GM21717 (cell line): ENCODE measurements at regions not wholly inside any gene's neighbourhood (a gene's known extent, or its start where the extent isn't known, plus 50 kb on each side); places are given as distances from the start of the nearest gene placed in this dataset.

Source experiments
- ATAC-seq: cut with Tn5 transposase; IDR thresholded peaks from one replicate; pipeline ENCODE4 v1.9.1; 2021; ENCODE audit warnings: mild to moderate bottlenecking, moderate library complexity; ENCODE audit not compliant: unreplicated experiment

DNA sequence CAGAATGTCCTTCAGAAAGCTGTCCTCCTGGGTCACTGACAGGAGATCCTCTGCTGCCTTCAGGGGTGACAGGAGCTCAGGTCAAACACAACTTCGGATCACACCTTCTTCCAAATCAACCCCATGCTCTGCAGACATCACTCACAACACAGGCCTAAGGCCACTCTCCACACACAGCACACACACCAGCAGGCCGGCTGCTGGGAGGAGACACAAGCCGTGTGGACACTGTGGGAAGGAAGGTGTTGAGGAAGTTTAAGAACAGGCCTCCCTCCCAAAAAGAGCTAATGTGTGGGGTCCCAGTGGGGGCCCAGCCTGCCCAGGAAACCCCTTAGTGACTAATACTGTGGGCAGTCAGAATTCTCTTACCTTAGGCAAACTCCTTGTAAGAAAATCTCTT, 290.3 kb upstream of the ID2 start:
- ATAC-seq: no peak

DNA sequence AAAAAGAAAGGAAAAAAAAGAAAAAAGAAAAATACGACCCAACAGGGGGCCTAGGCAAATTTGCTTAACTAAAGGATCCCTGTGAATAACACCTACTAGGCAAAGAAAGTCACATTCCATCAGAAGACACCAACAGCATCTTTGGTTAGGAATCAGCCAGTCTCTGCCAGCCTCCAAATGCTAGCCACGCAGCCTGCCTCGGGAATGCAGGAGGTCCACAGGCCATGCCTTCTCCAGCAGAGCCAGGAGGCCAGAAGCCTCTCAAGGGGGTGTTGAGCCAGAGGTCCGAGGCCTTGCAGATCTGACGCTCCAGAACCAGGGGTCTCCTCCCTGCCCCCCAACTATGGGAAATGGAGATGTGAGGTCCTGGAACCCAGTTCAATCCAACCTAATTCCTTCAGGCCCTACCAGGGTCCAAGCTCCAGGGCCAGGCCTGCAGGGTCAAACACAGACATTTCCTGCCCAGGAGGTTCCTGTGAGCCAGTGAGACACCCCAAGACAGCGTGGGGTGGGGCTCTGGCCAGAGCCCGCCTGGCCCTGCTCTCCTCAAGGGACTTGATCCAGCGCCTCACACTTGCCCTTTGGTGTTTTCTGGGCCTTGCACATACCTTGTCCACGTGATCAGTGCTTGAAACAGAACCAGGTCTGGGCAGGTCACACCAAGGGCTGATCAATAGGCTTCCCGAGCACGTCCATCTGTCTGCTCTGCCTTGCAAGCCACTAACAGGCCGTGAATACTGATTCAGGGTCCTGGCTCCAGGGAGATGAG, 289.6 kb upstream of the ID2 start:
- ATAC-seq: no peak

DNA sequence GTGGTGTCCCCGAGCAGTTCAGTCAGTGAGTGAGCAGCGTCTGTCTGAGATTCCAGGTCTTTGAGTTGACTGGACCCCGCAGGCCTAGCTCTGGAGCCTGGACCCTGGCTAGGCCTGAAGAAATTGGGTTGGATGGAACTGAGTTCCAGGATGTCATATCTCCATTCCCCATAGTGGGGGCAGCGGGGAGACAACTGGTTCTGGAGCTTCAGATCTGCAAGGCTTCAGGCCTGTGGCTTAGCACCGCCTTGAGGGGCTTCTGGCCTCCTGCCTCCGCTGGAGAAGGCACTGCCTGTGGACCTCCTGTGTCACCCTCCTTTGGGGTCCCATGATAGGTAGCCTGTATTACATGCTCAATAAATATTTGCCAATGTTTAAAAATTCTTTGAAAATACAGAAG, 288.4 kb upstream of the ID2 start:
- no peak for ATAC-seq

GRCh38 chr2:8394131-8394530, 287.7 kb upstream of the ID2 start:
- ATAC-seq: no peak

GRCh38 chr2:8394569-8395359, 287.1 kb upstream of the ID2 start:
- no peak for ATAC-seq

DNA sequence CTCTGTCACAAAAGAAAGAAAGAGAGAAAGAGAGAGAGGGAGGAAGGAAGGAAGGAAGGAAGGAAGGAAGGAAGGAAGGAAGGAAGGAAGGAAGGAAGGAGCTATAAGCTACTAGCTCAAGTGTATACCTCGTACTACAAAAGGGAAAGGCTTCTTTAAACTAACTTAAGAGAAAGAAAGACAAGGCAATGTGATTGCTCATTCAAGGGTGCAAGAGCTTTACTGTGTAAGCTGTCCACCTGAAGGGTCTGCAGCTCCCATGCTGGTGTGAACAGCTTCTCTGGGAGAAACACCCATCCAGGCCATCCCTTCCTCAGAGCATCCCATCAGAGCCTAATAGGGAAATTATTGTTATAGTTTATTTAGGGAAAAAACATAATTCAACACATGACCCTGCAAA, 286.1 kb upstream of the ID2 start:
- ATAC-seq: no peak

GRCh38 chr2:8398040-8398668, 283.7 kb upstream of the ID2 start:
- no peak for ATAC-seq

DNA sequence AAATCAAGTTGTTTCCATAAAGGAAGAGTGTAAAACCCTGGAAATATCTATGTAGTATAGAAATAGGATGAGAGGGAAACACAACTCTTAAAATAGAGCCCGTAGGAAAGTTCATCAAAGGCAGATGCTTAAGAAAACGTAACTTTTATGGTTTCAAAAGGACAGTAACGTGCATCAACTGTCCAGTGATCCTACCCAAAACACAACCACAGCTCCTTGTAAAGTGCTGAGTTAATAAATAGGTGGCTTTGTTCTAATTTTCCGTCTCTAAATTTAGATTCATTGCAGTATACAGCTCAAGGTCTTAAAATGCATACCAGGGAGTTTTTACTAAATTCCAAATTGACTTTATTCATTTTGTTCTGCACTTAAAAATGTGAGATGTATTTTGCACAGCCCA, 282.1 kb upstream of the ID2 start:
- ATAC-seq: no peak

GRCh38 chr2:8400196-8400595, 281.7 kb upstream of the ID2 start:
- no peak for ATAC-seq

DNA sequence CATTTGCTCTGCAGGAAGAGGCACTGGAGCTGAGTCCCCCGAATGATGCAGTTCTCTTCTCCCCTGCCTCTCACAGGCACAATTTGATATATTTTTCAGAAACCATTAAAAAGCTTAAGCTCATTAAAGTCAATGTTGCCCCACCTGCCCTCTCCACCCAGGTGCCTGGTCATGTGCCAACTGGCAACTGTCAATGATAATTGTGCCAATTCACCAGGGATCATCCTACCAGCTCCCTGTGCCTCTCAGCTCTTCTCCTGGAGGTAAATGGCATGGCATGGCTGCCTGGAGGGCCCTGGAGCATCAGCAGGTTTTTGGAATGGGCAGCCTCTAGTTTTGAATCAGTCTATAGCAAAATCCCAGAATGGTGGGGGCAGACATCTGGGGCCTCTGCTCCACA, 279.6 kb upstream of the ID2 start:
- no peak for ATAC-seq

- no peak for ATAC-seq
Observed at GRCh38 chr2:8403876-8404275, 278.0 kb upstream of the ID2 start.

DNA sequence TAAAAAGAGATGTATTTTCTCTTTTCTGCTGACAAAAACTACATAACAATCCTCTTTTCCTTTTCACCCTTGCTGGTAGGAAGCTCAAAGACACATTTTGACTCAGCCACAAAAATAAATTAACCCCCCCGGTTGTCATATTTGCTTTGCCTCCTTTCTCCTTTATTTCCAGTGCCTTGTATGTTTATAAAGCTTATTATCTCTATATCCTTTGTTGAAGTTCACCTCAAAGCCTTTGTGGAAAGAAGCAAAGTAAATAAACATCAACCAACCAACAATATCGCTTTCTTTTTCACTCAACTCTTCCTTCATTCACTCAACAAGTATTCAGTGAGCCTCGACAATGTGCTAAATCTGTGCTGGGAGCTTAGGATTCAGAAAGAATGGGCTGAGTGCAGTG, 276.5 kb upstream of the ID2 start:
- ATAC-seq: no peak

GRCh38 chr2:8406271-8406670, 275.6 kb upstream of the ID2 start:
- no peak for ATAC-seq

DNA sequence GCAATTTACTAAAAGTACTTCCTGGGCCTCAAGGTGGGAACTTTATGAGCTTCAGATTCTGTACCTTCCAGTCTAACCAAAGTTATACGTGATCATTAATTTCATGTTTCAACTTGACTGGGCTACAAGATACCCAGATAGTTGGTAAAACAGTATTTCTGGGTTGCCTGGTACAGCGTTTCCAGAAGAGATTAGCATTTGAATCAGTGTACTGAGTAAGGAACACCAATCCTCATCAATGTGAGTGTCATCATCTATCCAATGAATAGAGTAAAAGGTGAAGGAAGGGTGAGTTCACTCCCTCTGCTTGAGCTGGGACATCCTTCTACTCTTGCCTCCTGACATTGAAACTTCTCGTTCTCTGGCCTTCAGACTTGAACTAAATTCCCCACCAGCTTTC, 274.5 kb upstream of the ID2 start:
- no peak for ATAC-seq

DNA sequence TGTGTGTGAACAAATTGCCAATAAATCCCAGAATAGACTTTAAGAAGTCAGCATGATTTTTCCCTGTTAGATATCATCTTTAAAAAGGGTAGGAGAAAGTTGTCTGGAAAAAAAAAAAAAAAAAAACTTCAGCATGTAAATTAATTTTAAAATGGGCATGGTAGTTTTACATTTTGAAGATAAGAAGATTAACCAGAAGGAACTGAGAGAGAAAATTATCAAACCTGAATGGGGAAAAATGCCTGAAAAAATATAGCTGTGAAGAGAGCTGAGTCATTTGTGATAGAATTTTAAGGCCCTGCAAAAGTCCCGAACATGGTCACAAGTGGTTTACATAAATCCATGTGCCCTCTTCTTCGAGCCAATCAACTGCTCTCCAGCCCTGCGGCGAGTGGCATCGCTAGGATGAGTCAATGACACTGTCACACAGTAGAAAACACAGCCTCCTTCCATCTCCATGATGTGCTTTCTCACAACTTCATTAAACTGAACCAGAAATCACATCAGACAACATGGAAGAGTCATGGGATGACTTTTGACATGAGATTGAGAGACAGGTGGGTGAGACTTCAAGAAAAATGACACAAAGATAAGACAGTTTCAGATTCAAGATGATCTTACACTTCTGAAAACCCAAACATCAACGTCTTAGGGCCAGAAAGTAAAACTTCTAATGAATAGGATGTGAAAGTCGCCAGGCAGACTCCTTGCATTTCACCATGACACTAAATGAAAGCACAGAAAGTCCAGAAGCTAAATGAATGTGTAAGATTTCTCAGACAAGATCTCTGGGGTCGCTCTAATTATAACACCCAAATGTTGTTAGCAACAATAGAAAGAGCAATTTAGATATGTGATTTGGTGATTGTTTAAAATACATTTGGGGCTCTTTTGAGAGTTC, 273.0 kb upstream of the ID2 start:
- ATAC-seq: peak; percentile 93

DNA sequence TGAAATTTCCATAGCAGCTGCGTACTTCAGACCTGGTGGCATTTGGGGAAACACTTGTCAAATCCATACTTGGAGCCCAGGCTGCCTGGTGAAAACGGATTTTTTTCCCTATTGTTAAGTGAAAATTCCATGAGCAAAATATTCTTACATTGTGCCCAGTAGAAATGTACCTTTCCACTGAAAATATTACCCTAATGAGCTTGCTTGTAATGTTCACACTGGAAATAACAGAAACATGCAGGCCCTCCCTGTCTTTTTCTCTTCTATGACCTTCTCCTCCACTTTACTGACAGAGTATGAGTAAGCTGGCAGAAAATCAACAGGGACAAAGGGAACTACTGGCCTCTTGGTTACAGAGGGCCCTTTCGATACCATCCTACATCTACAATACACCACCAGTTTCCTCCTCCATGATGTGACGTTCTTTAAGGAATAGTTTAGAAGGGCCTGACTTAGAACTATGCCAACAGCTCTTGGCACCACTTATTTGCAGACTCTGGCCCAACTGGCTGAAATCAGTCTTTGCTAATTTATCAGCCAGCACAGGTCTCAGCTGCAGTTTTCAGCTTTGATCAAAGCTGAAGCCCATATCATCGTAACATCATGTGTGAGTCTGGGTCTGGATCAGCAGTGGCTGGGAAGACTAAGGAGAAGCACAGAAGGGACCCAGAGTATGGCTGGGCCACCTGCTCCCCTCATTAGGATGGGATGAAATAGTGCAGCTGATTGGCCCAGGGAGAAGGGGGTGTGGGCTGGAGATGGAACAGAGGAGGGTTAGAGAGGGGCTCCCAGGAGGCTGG, 272.2 kb upstream of the ID2 start:
- ATAC-seq: no peak

DNA sequence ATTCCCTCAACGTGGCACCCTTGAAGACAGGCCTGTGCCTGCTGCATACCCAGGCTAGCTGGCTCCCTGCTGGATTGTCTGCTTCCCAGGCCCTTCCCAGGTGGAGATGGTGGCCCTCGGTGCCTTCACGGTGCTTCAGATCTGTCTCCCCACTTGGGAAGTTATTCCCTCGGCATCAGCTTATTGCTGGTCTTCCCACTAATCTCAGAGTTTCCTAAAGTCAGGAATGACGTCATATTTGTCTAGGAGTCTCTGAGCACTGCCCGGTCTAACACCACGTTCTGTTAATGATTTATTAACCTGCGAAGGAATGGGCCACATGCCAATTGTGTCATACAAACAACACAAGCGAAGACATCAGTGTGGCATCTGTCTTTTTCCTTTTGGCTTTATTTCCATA, 269.8 kb upstream of the ID2 start:
- no peak for ATAC-seq

DNA sequence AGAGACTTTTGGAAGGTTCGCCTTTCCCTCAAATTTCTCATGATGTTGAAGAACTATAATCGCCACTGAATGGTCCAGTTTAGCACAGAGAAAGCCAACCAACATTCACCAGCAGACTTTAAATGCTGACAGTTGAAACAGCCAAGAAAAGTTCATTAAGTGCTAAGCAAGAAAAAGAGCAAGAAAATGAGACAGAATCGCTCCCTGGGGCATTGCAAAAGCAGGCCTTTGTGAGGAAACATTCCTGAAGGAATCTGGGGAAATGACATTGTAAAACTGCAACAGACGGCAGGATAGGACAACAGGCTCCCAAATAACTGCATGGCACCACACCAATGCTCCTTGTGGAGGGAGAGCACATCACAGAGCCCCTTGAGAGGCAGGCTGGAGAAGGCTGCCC, 269.3 kb upstream of the ID2 start:
- ATAC-seq: no peak

DNA sequence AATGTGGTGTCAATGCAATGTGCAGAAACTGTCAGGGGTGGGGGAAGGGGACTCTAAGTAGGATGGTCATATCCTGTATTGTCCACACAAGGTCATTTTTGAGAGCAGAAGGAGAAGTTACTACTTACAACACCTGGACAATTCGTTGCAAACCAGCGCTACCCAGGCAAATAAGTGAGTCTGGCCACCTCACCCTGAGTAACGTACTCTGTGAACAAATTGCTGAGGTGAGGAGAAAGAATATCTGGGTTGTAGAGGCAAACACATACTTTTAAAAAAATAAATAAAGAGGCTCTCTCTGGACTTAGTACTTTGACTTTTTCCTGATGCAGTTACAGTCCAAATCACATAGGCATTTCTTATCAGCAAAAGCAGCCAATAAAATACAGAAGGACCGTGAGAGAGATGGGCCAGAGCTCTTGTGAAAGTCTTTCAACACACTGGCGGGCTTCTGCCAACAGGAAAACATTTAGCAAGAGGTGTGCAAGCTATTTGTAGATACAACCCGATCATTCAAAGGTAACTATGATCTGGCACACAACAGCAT, 268.2 kb upstream of the ID2 start:
- ATAC-seq: no peak
